GM03348 (cell line): ENCODE measurements at regions not wholly inside any gene's neighbourhood (a gene's known extent, or its start where the extent isn't known, plus 50 kb on each side); places are given as distances from the start of the nearest gene placed in this dataset.
A peak's percentile ranks its signal among the peaks of the same experiment; 100 is the strongest.

Experiments
- DNase-seq: peaks from one replicate; pipeline ENCODE4 v3.0.0; 2012; ENCODE audit warnings: low spot score

- no peak for DNase-seq
Measured at GRCh38 chr12:94031763-94032162, 116.6 kb upstream of the PLXNC1 start.

GRCh38 chr12:94032368-94032767 is 116.0 kb upstream of the PLXNC1 start:
- no peak for DNase-seq

- no peak for DNase-seq
Measured at GRCh38 chr12:94033101-94033500, 115.3 kb upstream of the PLXNC1 start.

- no peak for DNase-seq
Measured at GRCh38 chr12:94033784-94034183, 114.6 kb upstream of the PLXNC1 start.

GRCh38 chr12:94037444-94037843 is 110.9 kb upstream of the PLXNC1 start:
- no peak for DNase-seq

GRCh38 chr12:94038605-94039004 is 109.8 kb upstream of the PLXNC1 start:
- no peak for DNase-seq

GRCh38 chr12:94039199-94039840 is 109.1 kb upstream of the PLXNC1 start:
- DNase-seq = no peak

GRCh38 chr12:94039914-94040313 is 108.5 kb upstream of the PLXNC1 start:
- peak; percentile 9 for DNase-seq

- no peak for DNase-seq
Measured at GRCh38 chr12:94041850-94042249, 106.5 kb upstream of the PLXNC1 start.

- DNase-seq = no peak
Measured at GRCh38 chr12:94042321-94042720, 106.1 kb upstream of the PLXNC1 start.

- no peak for DNase-seq
Measured at GRCh38 chr12:94046626-94047410, 101.6 kb upstream of the PLXNC1 start.

GRCh38 chr12:94047781-94048567 is 100.4 kb upstream of the PLXNC1 start:
- no peak for DNase-seq

- no peak for DNase-seq
Measured at GRCh38 chr12:94048757-94049156, 99.6 kb upstream of the PLXNC1 start.

- DNase-seq = no peak
Measured at GRCh38 chr12:94049718-94050117, 98.7 kb upstream of the PLXNC1 start.

- DNase-seq = no peak
Measured at GRCh38 chr12:94053676-94054075, 94.7 kb upstream of the PLXNC1 start.

GRCh38 chr12:94055528-94055927 is 92.8 kb upstream of the PLXNC1 start:
- no peak for DNase-seq

- DNase-seq = no peak
Measured at GRCh38 chr12:94056419-94057158, 91.8 kb upstream of the PLXNC1 start.

- DNase-seq = no peak
Measured at GRCh38 chr12:94057262-94058151, 90.9 kb upstream of the PLXNC1 start.

- no peak for DNase-seq
Measured at GRCh38 chr12:94059394-94060368, 88.7 kb upstream of the PLXNC1 start.

- no peak for DNase-seq
Measured at GRCh38 chr12:94062194-94062593, 86.2 kb upstream of the PLXNC1 start.
